ENCODE measurements at regions not wholly inside any gene's neighbourhood (a gene's known extent, or its start where the extent isn't known, plus 50 kb on each side); places are given as distances from the start of the nearest gene placed in this dataset.

DNA sequence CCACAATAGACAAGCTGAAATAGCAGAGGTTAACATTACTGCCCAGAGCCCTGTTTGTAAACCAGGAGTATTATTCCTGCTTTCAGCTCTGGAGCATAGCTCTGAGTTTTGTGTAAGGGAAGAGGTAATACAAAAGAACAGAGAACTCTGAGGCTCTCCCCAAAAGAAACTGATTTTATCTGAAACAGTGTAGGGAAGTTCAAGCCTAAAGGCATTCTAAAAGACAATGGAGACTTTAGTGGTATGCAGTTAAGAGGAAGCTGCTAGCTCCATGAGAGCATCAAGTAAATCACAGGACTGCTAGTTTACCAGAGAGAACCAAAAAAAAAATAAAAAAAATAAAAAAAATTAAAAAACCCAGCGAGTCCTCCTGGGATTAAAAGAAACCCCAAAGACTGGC is 146.6 kb upstream of the PCSK5 start:
- no peaks in the 10 kb centered on the region for H3K4me1 ChIP-seq (ENCODE audit: insufficient read depth, low read length)
- no peak overlapping the region for H2AFZ ChIP-seq (ENCODE audit: low read length)
- H3K23ac ChIP-seq (ENCODE audit: insufficient read length, low read depth, low read length) = no peak overlapping the region
- H4K8ac ChIP-seq (replicated peaks; ENCODE audit: insufficient read length, low read depth, low read length) = no peak overlapping the region
- H3K79me2 ChIP-seq (ENCODE audit: insufficient read depth, low read length) = no peaks in the 10 kb centered on the region
- no peaks in the 10 kb centered on the region for H4K20me1 ChIP-seq (ENCODE audit: control insufficient read depth, insufficient read depth, insufficient read length)
- Mint-ChIP-seq H3K27ac (no peak overlapping the region), H3K4me3 (no peak overlapping the region), H3K36me3 (ENCODE audit: insufficient read depth in 1 of 3, low read depth in 3 of 3) (no peaks in the 10 kb centered on the region), H3K4me1 (no peaks in the 10 kb centered on the region), H3K27me3 (ENCODE audit: low read depth) (no peaks in the 10 kb centered on the region), H3K9me3 (peaks cover 0 to 4% of the 10 kb centered on the region in 2 experiments; a peak in 2 of 5 replicates)
- H2BK15ac ChIP-seq (ENCODE audit: low read depth, low read length) = no peak overlapping the region
- no peak overlapping the region for H4K5ac ChIP-seq (ENCODE audit: insufficient read length, low read depth, low read length)
- no peak overlapping the region for H3K4ac ChIP-seq (ENCODE audit: low read depth, low read length)
- H2BK12ac ChIP-seq (ENCODE audit: insufficient read length, low read depth, low read length) = no peak overlapping the region
- no peak overlapping the region for H3T11ph ChIP-seq (ENCODE audit: low read length)
- H3K79me1 ChIP-seq (ENCODE audit: insufficient read depth, low read depth, low read length, poor library complexity, severe bottlenecking) = no peaks in the 10 kb centered on the region
- no peak for DNase-seq
- no CpG with 5 or more reads among the region's 1 CpG for WGBS (ENCODE audit: extremely low coverage, insufficient read length, low lambda C conversion rate)
- H3K56ac ChIP-seq (ENCODE audit: insufficient read length, low read depth, low read length) = no peak overlapping the region
- H3K9ac ChIP-seq (ENCODE audit: extremely low read depth, insufficient read length, low read length) = no peak overlapping the region
- no peak overlapping the region for H2BK20ac ChIP-seq (ENCODE audit: low read depth, low read length, poor library complexity, severe bottlenecking)
- TF ChIP-seq, protein P1, sequence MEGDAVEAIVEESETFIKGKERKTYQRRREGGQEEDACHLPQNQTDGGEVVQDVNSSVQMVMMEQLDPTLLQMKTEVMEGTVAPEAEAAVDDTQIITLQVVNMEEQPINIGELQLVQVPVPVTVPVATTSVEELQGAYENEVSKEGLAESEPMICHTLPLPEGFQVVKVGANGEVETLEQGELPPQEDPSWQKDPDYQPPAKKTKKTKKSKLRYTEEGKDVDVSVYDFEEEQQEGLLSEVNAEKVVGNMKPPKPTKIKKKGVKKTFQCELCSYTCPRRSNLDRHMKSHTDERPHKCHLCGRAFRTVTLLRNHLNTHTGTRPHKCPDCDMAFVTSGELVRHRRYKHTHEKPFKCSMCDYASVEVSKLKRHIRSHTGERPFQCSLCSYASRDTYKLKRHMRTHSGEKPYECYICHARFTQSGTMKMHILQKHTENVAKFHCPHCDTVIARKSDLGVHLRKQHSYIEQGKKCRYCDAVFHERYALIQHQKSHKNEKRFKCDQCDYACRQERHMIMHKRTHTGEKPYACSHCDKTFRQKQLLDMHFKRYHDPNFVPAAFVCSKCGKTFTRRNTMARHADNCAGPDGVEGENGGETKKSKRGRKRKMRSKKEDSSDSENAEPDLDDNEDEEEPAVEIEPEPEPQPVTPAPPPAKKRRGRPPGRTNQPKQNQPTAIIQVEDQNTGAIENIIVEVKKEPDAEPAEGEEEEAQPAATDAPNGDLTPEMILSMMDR (conservative IDR thresholded peaks at IDR 0.05) = no peak
- no peaks in the 10 kb centered on the region for H3K27me3 ChIP-seq (ENCODE audit: insufficient read depth, low read length)
- no peak overlapping the region for H2AK5ac ChIP-seq (ENCODE audit: insufficient read length, low read length)
- no peak overlapping the region for H3K18ac ChIP-seq (ENCODE audit: insufficient read length, low read depth, low read length)
- H2BK120ac ChIP-seq (ENCODE audit: low read depth, low read length, poor library complexity, severe bottlenecking) = no peak overlapping the region
- H2BK5ac ChIP-seq (ENCODE audit: insufficient read length, low read length) = no peak overlapping the region
- H3K14ac ChIP-seq (ENCODE audit: insufficient read depth, low read length) = no peak overlapping the region
- H3K27ac ChIP-seq (ENCODE audit: insufficient read length, low read depth, low read length) = no peak overlapping the region
- H3K23me2 ChIP-seq (ENCODE audit: insufficient read length, low read depth, low read length, poor library complexity, severe bottlenecking) = no peaks in the 10 kb centered on the region
- H4K91ac ChIP-seq (ENCODE audit: insufficient read length, low read depth, low read length) = no peak overlapping the region
- no peaks in the 10 kb centered on the region for H3K9me3 ChIP-seq (ENCODE audit: control insufficient read depth, low read depth, low read length)
- H3K4me2 ChIP-seq (ENCODE audit: insufficient read depth, insufficient read length, low read length) = no peak overlapping the region

Measured in H9 (cell line).